Panc1 (cell line): ENCODE measurements at regions not wholly inside any gene's neighbourhood (a gene's known extent, or its start where the extent isn't known, plus 50 kb on each side); places are given as distances from the start of the nearest gene placed in this dataset.

Source experiments
- ATAC-seq: fragments of 200-7000 bp; cut with Tn5 transposase; 2 replicates; pipeline ENCODE4 v1.9.1; 2020; ENCODE audit warnings: mild to moderate bottlenecking, moderate library complexity
- BruUV-seq: library from RNA; stranded (reverse); fragments of 400-500 nt; replicated peaks from 2 replicates; lab custom pipeline; 2021; lab: Mats Ljungman, UMichigan
- CTCF ChIA-PET: fragments of 300-600 bp; sonication (Branson Sonifier 250); formaldehyde crosslinking; loops from one replicate; lab custom pipeline; 2022; ENCODE audit warnings: antibody characterized with exemption; lab: Charles Lee
- POLR2A ChIA-PET: fragments of 300-600 bp; sonication (Branson Sonifier 250); formaldehyde crosslinking; loops from one replicate; lab custom pipeline; 2022; ENCODE audit warnings: antibody characterized with exemption; lab: Charles Lee
- DNase-seq: peaks from one replicate; pipeline ENCODE4 v3.0.0-alpha.2; 2010; ENCODE audit warnings: low read depth, low spot score
- H3K27ac ChIP-seq: 2 replicates; pipeline ENCODE4 v1.5.1; 2011; ENCODE audit warnings: mild to moderate bottlenecking, low read length, inconsistent platforms
- H3K27me3 ChIP-seq: fragments of 200-500 bp; sonication (Bioruptor generic); 2 replicates; pipeline ENCODE4 v1.6.0; 2014; ENCODE audit warnings: low read length, inconsistent platforms; ENCODE audit not compliant: control insufficient read depth, insufficient read depth
- H3K36me3 ChIP-seq: fragments of 200-500 bp; sonication (Bioruptor generic); 2 replicates; pipeline ENCODE4 v1.5.1; 2014; ENCODE audit warnings: inconsistent platforms, mild to moderate bottlenecking, low read length, moderate library complexity; ENCODE audit not compliant: control insufficient read depth, insufficient read depth
- H3K4me1 ChIP-seq: 2 replicates; pipeline ENCODE4 v1.5.1; 2011; ENCODE audit warnings: inconsistent platforms, mild to moderate bottlenecking, low read length, moderate library complexity; ENCODE audit not compliant: control insufficient read depth, insufficient read depth
- H3K4me3 ChIP-seq, 2 experiments: 2 replicates each; pipeline ENCODE4 v1.5.1; 2011 to 2012; ENCODE audit warnings: low read depth in 2 of 2, low read length in 2 of 2, mild to moderate bottlenecking in 2 of 2, inconsistent platforms in 1 of 2, moderate library complexity in 1 of 2
- H3K9me3 ChIP-seq: fragments of 200-500 bp; sonication (Bioruptor generic); 2 replicates; pipeline ENCODE4 v1.5.1; 2014; ENCODE audit warnings: low read depth, mild to moderate bottlenecking, inconsistent platforms, low read length, moderate library complexity; ENCODE audit not compliant: control insufficient read depth, insufficient read depth
- POLR2AphosphoS5 ChIP-seq: IDR thresholded peaks from 2 replicates; pipeline ENCODE4 v1.6.1; 2012; ENCODE audit warnings: mild to moderate bottlenecking, low read depth, low read length, moderate library complexity
- REST ChIP-seq, 2 experiments: IDR thresholded peaks; 2 replicates each; pipeline ENCODE4 v1.6.1; 2011 to 2012; ENCODE audit warnings: low read depth in 2 of 2, control low read depth in 1 of 2, low read length in 1 of 2, mild to moderate bottlenecking in 1 of 2, moderate library complexity in 1 of 2; ENCODE audit not compliant: insufficient read depth in 1 of 2
- SIN3A ChIP-seq: IDR thresholded peaks from 2 replicates; pipeline ENCODE4 v1.6.1; 2012; ENCODE audit warnings: low read depth, mild to moderate bottlenecking, low read length, moderate library complexity, borderline replicate concordance; ENCODE audit not compliant: insufficient read depth
- TCF7L2 ChIP-seq: IDR thresholded peaks from 2 replicates; pipeline ENCODE4 v1.6.1; 2011; ENCODE audit warnings: mild to moderate bottlenecking, low read depth, low read length, inconsistent platforms
- in situ Hi-C: cut with HindIII; loops from 2 replicates; pipeline ENCODE4 v1.10.0; 2016; ENCODE audit warnings: low sequenced_read_pairs, low pct_unique_long_range_greater_than_20kb
- intact Hi-C: fragments of 100-400 bp; cut with micrococcal nuclease; formaldehyde crosslinking; loops from one replicate; pipeline ENCODE4 v1.10.0; 2022; ENCODE audit not compliant: unreplicated experiment
- TF ChIP-seq, protein P1 (sequence below): fragments of 450-650 bp; IDR thresholded peaks from 2 replicates; pipeline ENCODE4 v1.5.1; 2017; ENCODE audit warnings: mild to moderate bottlenecking

- no TSS peak for BruUV-seq
- Histone ChIP-seq H3K36me3 (no peaks in the 10 kb centered on the region), H3K27me3 (no peaks in the 10 kb centered on the region), H3K9me3 (peaks cover 11% of the 10 kb centered on the region; the same call in 1 of the 2 replicates), H3K4me1 (no peaks in the 10 kb centered on the region), H3K27ac (no peak overlapping the region), H3K4me3 (no peak overlapping the region)
- ChIA-PET POLR2A (no interaction called here), CTCF (no interaction called here)
- TF ChIP-seq POLR2AphosphoS5 (no peak), SIN3A (no peak), REST (IDR thresholded peaks at IDR 0.05; ENCODE audit: insufficient read depth in 1 of 2, low read depth in 2 of 2, low read length in 1 of 2) (no peak), TCF7L2 (no peak)
- TF ChIP-seq, protein P1, sequence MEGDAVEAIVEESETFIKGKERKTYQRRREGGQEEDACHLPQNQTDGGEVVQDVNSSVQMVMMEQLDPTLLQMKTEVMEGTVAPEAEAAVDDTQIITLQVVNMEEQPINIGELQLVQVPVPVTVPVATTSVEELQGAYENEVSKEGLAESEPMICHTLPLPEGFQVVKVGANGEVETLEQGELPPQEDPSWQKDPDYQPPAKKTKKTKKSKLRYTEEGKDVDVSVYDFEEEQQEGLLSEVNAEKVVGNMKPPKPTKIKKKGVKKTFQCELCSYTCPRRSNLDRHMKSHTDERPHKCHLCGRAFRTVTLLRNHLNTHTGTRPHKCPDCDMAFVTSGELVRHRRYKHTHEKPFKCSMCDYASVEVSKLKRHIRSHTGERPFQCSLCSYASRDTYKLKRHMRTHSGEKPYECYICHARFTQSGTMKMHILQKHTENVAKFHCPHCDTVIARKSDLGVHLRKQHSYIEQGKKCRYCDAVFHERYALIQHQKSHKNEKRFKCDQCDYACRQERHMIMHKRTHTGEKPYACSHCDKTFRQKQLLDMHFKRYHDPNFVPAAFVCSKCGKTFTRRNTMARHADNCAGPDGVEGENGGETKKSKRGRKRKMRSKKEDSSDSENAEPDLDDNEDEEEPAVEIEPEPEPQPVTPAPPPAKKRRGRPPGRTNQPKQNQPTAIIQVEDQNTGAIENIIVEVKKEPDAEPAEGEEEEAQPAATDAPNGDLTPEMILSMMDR: no peak
- DNase-seq: no peak
- intact Hi-C loops: no loop called here
- ATAC-seq: no peak
- in situ Hi-C loops: no loop called here
Measured at GRCh38 chr12:90290980-90291975, 582.6 kb upstream of the ATP2B1 start.

- ChIA-PET CTCF (no interaction called here), POLR2A (no interaction called here)
- H3K27me3 ChIP-seq: no peaks in the 10 kb centered on the region
- intact Hi-C loops (no loop called here), in situ Hi-C loops (no loop called here)
- no peaks in the 10 kb centered on the region for H3K4me1 ChIP-seq
- peaks cover 11% of the 10 kb centered on the region; the same call in 1 of the 2 replicates for H3K9me3 ChIP-seq
- H3K4me3 ChIP-seq: no peak overlapping the region
- DNase-seq (no peak), ATAC-seq (no peak)
- no peak overlapping the region for H3K27ac ChIP-seq
- no peaks in the 10 kb centered on the region for H3K36me3 ChIP-seq
- TF ChIP-seq REST (IDR thresholded peaks at IDR 0.05; ENCODE audit: insufficient read depth in 1 of 2, low read depth in 2 of 2, low read length in 1 of 2): no peak
- BruUV-seq: no TSS peak
Measured at GRCh38 chr12:90287585-90287984, 578.9 kb upstream of the ATP2B1 start.
